T-cell (primary cell): ENCODE measurements at regions not wholly inside any gene's neighbourhood (a gene's known extent, or its start where the extent isn't known, plus 50 kb on each side); places are given as distances from the start of the nearest gene placed in this dataset.

Source experiments
- ATAC-seq, 4 experiments: fragments of 200-7000 bp in 3 of 4; fragments of 150-1000 bp in 1 of 4; cut with Tn5 transposase; replicated peaks in 1 of 4; 1 replicate in 3 of 4; 2 replicates in 1 of 4; pipeline ENCODE4 v1.10.0; 2021; ENCODE audit warnings: moderate library complexity in 3 of 4, mild to moderate bottlenecking in 2 of 4, moderate number of reproducible peaks in 1 of 4
- CTCF ChIA-PET, 2 donors: fragments of 300-600 bp; sonication (Branson Sonifier 250); formaldehyde crosslinking; loops; one replicate each; lab custom pipeline; 2022; ENCODE audit warnings: antibody characterized with exemption in 2 of 2; lab: Charles Lee
- POLR2A ChIA-PET, 2 donors: fragments of 300-600 bp; sonication (Branson Sonifier 250); formaldehyde crosslinking; loops; one replicate each; lab custom pipeline; 2022; ENCODE audit warnings: antibody characterized with exemption in 2 of 2; lab: Charles Lee
- DNase-seq, 35 experiments: peaks; one replicate each; pipeline versions ENCODE4 v3.0.0 to v3.0.0-alpha.2; 2013 to 2023
- H3K27ac ChIP-seq: one replicate; pipeline ENCODE4 v1.5.1; 2013; ENCODE audit warnings: low read length
- H3K27me3 ChIP-seq, 2 experiments: replicated peaks in 1 of 2; 1 replicate in 1 of 2; 2 replicates in 1 of 2; pipeline versions ENCODE4 v1.6.1 to v1.7.0; 2013; ENCODE audit warnings: low read length in 1 of 2, mixed read lengths in 1 of 2; ENCODE audit not compliant: control insufficient read depth in 2 of 2, insufficient read depth in 2 of 2; ENCODE audit errors: extremely low read depth in 1 of 2
- H3K36me3 ChIP-seq, 2 donors: 1 replicate in 1 of 2; 2 replicates in 1 of 2; pipeline versions ENCODE4 v1.6.1 to v1.7.0; 2013; ENCODE audit warnings: low read length in 1 of 2; ENCODE audit not compliant: control insufficient read depth in 2 of 2, insufficient read depth in 1 of 2; ENCODE audit errors: extremely low read depth in 1 of 2
- H3K4me1 ChIP-seq, 2 experiments: 1 replicate in 1 of 2; 2 replicates in 1 of 2; pipeline versions ENCODE4 v1.6.1 to v1.7.0; 2013; ENCODE audit warnings: low read length in 2 of 2, mixed read lengths in 1 of 2; ENCODE audit not compliant: insufficient read depth in 2 of 2, control insufficient read depth in 1 of 2; ENCODE audit errors: extremely low read depth in 1 of 2
- H3K4me3 ChIP-seq, 2 donors: 1 replicate in 1 of 2; 2 replicates in 1 of 2; pipeline versions ENCODE4 v1.5.1 to v1.7.0; 2013; ENCODE audit warnings: mild to moderate bottlenecking in 2 of 2, low read length in 1 of 2, moderate library complexity in 1 of 2; ENCODE audit not compliant: control insufficient read depth in 1 of 2; ENCODE audit errors: extremely low read depth in 1 of 2
- H3K9me3 ChIP-seq: 2 replicates; pipeline ENCODE4 v1.7.0; 2013
- H3K27ac Mint-ChIP-seq, 2 donors: one replicate each; pipeline ENCODE4 v1.8.0; 2020 to 2021; ENCODE audit warnings: mild to moderate bottlenecking in 2 of 2, mixed read lengths in 2 of 2
- H3K27me3 Mint-ChIP-seq, 2 donors: one replicate each; pipeline ENCODE4 v1.8.0; 2021 to 2022; ENCODE audit warnings: mixed read lengths in 2 of 2
- H3K36me3 Mint-ChIP-seq: one replicate; pipeline ENCODE4 v1.8.0; 2021; ENCODE audit warnings: mixed read lengths
- H3K4me1 Mint-ChIP-seq, 3 donors: one replicate each; pipeline ENCODE4 v1.8.0; 2020 to 2022; ENCODE audit warnings: mixed read lengths in 3 of 3, mild to moderate bottlenecking in 1 of 3
- H3K4me3 Mint-ChIP-seq, 3 donors: one replicate each; pipeline ENCODE4 v1.8.0; 2020 to 2022; ENCODE audit warnings: mild to moderate bottlenecking in 3 of 3, mixed read lengths in 3 of 3, moderate library complexity in 3 of 3
- H3K9me3 Mint-ChIP-seq, 3 donors: one replicate each; pipeline ENCODE4 v1.8.0; 2020 to 2022; ENCODE audit warnings: mixed read lengths in 3 of 3
- WGBS: methylation state at CpG from one replicate; pipeline ENCODE4 v1.1.5; 2013; ENCODE audit warnings: missing lambda C conversion rate; ENCODE audit not compliant: insufficient coverage; 5-methylcytosine and 5-hydroxymethylcytosine counted together

DNA sequence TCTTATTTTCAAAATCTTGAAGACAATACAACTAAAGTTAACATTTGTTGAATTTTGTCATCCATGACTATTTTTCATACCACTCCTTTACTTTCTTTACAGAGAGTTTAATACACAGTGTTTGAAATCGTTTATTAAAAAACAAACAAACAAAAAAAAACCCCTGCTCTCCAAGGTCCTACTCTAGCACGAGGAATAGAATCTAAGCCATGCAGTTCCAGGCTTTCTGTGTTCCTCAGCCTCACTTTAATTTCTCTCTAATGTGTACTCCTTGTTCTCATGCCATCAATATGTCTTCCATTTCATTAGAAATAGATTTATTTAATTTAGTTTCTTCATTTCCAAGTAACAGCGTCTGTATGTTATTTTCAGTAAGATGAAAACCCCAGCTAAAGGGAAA lies 381.2 kb upstream of the MC4R start:
- Mint-ChIP-seq H3K4me1 (no peaks in the 10 kb centered on the region), H3K27me3 (no peaks in the 10 kb centered on the region), H3K36me3 (no peaks in the 10 kb centered on the region), H3K4me3 (no peak overlapping the region), H3K9me3 (peaks cover 0 to 5% (median 3%) of the 10 kb centered on the region in 3 donors), H3K27ac (no peak overlapping the region)
- CTCF ChIA-PET, result interaction anchor here in 1 of 2 donors (0.6 kb wide), 1 partner anchor 204 kb away, joined by 3 read pairs; no protein-coding TSS in a partner anchor
- 40% methylated on average over 1 of the region's 3 CpGs for WGBS
- POLR2A ChIA-PET, result no interaction called here
- ATAC-seq (no peak), DNase-seq (no peak)
- Histone ChIP-seq H3K9me3 (no peaks in the 10 kb centered on the region), H3K27me3 (no peaks in the 10 kb centered on the region), H3K4me1 (no peaks in the 10 kb centered on the region), H3K4me3 (no peak overlapping the region), H3K36me3 (no peaks in the 10 kb centered on the region), H3K27ac (no peak overlapping the region)

GRCh38 chr18:60754413-60755009 lies 381.9 kb upstream of the MC4R start:
- H3K4me1 Mint-ChIP-seq, result no peaks in the 10 kb centered on the region
- POLR2A ChIA-PET, result no interaction called here

DNA sequence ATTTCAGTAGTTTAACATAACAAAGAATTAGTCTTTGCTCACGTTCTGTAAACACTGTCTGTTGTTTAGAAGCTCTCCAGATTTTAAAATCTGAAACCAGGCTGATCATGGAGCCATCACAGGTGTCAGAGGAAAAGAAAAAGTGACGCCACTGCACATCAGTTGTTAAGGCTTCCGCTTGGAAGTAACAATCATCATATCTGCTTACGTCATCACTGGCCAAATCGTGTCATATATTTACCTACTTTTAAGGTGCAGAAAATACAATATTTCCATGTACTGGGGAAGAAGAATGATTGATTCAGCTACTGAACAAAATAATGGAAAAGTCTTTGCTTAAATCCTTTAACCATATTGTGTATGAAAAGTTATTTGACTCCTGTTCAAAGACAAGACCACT lies 382.6 kb upstream of the MC4R start:
- no peaks in the 10 kb centered on the region for H3K36me3 ChIP-seq
- H3K27me3 ChIP-seq, result no peaks in the 10 kb centered on the region
- Mint-ChIP-seq H3K27me3 (no peaks in the 10 kb centered on the region), H3K4me3 (no peak overlapping the region), H3K27ac (no peak overlapping the region), H3K9me3 (peaks cover 0 to 5% (median 3%) of the 10 kb centered on the region in 3 donors), H3K4me1 (no peaks in the 10 kb centered on the region), H3K36me3 (no peaks in the 10 kb centered on the region)
- ATAC-seq (no peak), DNase-seq (no peak)
- ChIA-PET CTCF (no interaction called here), POLR2A (no interaction called here)
- H3K27ac ChIP-seq, result no peak overlapping the region
- H3K9me3 ChIP-seq, result no peaks in the 10 kb centered on the region
- WGBS, result no CpG with 5 or more reads among the region's 5 CpGs
- no peaks in the 10 kb centered on the region for H3K4me1 ChIP-seq
- no peak overlapping the region for H3K4me3 ChIP-seq

More at GRCh38 chr18:60754413-60755009, 381.9 kb upstream of the MC4R start:
- Histone ChIP-seq H3K9me3 (no peaks in the 10 kb centered on the region), H3K4me3 (no peak overlapping the region), H3K27me3 (no peaks in the 10 kb centered on the region), H3K27ac (no peak overlapping the region), H3K36me3 (no peaks in the 10 kb centered on the region), H3K4me1 (no peaks in the 10 kb centered on the region)
- Mint-ChIP-seq H3K27ac (no peak overlapping the region), H3K4me3 (no peak overlapping the region), H3K27me3 (no peaks in the 10 kb centered on the region), H3K36me3 (no peaks in the 10 kb centered on the region), H3K9me3 (peaks cover 0 to 5% (median 3%) of the 10 kb centered on the region in 3 donors)
- CTCF ChIA-PET, result no interaction called here
- ATAC-seq, result no peak
- DNase-seq, result no peak
- WGBS, result 0% methylated on average over 3 of the region's 4 CpGs

DNA sequence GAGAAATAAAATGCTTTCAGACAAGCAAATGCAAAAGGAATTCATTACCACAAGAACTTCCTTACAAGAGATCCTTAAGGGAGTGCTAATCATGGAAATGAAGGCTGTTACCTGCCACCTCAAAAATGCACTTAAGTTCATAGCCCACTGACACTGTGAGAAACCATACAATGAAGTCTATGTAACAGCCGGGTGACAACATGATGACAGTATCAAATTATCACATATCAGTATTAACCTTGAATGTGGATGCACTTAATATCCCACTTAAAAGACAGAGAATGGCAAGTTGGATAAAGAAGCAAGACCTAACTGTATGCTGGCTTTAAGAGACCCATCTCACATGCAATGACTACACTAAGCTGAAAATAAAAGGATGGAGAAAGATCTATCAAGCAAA lies 403.4 kb upstream of the MC4R start:
- peaks cover 20 to 31% (median 28%) of the 10 kb centered on the region in 3 donors for H3K9me3 Mint-ChIP-seq
- H3K27me3 Mint-ChIP-seq, result no peaks in the 10 kb centered on the region
- no peaks in the 10 kb centered on the region for H3K4me1 ChIP-seq
- H3K4me3 ChIP-seq, result no peak overlapping the region
- no peaks in the 10 kb centered on the region for H3K36me3 ChIP-seq
- H3K27me3 ChIP-seq, result no peaks in the 10 kb centered on the region
- ChIA-PET CTCF (no interaction called here), POLR2A (no interaction called here)
- no peak overlapping the region for H3K27ac ChIP-seq
- WGBS, result no CpG with 5 or more reads among the region's 1 CpG
- no peaks in the 10 kb centered on the region for H3K36me3 Mint-ChIP-seq
- no peaks in the 10 kb centered on the region for H3K9me3 ChIP-seq
- ATAC-seq (no peak), DNase-seq (no peak)
- H3K4me1 Mint-ChIP-seq, result no peaks in the 10 kb centered on the region
- H3K4me3 Mint-ChIP-seq, result no peak overlapping the region
- no peak overlapping the region for H3K27ac Mint-ChIP-seq

DNA sequence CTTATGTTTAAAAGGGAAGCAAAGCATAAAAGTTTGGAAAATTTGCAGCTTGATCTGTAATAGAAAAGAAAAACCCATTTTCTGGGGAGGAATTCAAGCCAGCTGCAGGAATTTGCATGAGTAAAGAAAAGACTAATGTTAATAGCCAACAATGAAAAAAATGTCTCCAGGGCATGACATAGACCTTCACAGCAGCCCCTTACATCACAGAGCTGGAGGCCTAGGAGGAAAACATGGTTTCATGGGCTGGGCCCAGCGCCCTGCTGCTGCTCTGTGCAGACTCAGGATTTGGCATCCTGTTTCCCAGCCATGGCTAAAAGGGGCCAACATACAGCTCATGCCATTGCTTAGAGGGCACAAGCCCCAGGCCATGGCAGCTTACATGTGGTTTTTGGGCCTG lies 411.6 kb upstream of the MC4R start:
- H3K27ac ChIP-seq, result no peak overlapping the region
- no peaks in the 10 kb centered on the region for H3K9me3 ChIP-seq
- no peaks in the 10 kb centered on the region for H3K4me1 ChIP-seq
- Mint-ChIP-seq H3K27me3 (no peaks in the 10 kb centered on the region), H3K27ac (no peak overlapping the region), H3K4me3 (no peak overlapping the region), H3K36me3 (no peaks in the 10 kb centered on the region), H3K4me1 (no peaks in the 10 kb centered on the region), H3K9me3 (peaks cover 10 to 20% (median 16%) of the 10 kb centered on the region in 3 donors)
- no peak for ATAC-seq
- no peak for DNase-seq
- CTCF ChIA-PET, result no interaction called here
- H3K36me3 ChIP-seq, result no peaks in the 10 kb centered on the region
- 18% methylated on average over 1 of the region's 1 CpG for WGBS
- H3K27me3 ChIP-seq, result no peaks in the 10 kb centered on the region
- H3K4me3 ChIP-seq, result no peak overlapping the region
- POLR2A ChIA-PET, result no interaction called here

DNA sequence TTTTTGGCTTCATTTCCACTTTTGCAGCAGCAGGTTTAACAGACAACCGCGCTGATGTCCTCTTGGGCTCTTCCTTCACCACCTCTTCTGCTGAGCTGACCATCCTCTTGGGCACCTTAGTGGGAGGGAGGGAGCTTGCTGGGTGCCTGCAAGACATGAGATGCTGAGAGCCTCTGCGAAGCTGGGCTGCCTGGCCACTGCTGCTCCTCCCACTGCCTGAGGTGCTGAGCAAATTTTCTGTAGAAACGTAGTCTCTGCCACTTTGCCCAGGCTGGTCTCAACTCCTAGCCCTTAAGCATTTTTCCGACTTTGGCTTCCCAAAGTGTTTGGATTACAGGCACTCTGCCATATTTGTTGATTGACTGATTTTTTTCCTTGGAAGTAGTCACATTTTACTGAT lies 422.2 kb upstream of the MC4R start:
- no peaks in the 10 kb centered on the region for H3K27me3 ChIP-seq
- ChIA-PET CTCF (no interaction called here), POLR2A (no interaction called here)
- Mint-ChIP-seq H3K9me3 (peaks cover 13 to 26% (median 22%) of the 10 kb centered on the region in 3 donors), H3K4me3 (no peak overlapping the region), H3K4me1 (no peaks in the 10 kb centered on the region), H3K27ac (no peak overlapping the region), H3K36me3 (no peaks in the 10 kb centered on the region), H3K27me3 (no peaks in the 10 kb centered on the region)
- H3K4me1 ChIP-seq, result no peaks in the 10 kb centered on the region
- no peaks in the 10 kb centered on the region for H3K36me3 ChIP-seq
- WGBS, result 76% methylated on average over 3 of the region's 5 CpGs
- ATAC-seq (no peak), DNase-seq (no peak)
- H3K9me3 ChIP-seq, result no peaks in the 10 kb centered on the region
- H3K27ac ChIP-seq, result no peak overlapping the region
- H3K4me3 ChIP-seq, result no peak overlapping the region

GRCh38 chr18:60804415-60804814 lies 431.8 kb upstream of the MC4R start:
- H3K36me3 ChIP-seq, result no peaks in the 10 kb centered on the region
- H3K27me3 ChIP-seq, result no peaks in the 10 kb centered on the region
- ChIA-PET CTCF (no interaction called here), POLR2A (no interaction called here)
- WGBS, result no CpG with 5 or more reads among the region's 3 CpGs
- H3K4me1 ChIP-seq, result no peaks in the 10 kb centered on the region
- no peak overlapping the region for H3K4me3 Mint-ChIP-seq
- H3K36me3 Mint-ChIP-seq, result no peaks in the 10 kb centered on the region
- peaks cover 10 to 27% (median 12%) of the 10 kb centered on the region in 3 donors for H3K9me3 Mint-ChIP-seq
- ATAC-seq (no peak), DNase-seq (no peak)
- H3K27me3 Mint-ChIP-seq, result no peaks in the 10 kb centered on the region
- no peak overlapping the region for H3K27ac Mint-ChIP-seq
- H3K9me3 ChIP-seq, result no peaks in the 10 kb centered on the region
- no peak overlapping the region for H3K27ac ChIP-seq
- no peaks in the 10 kb centered on the region for H3K4me1 Mint-ChIP-seq
- H3K4me3 ChIP-seq, result no peak overlapping the region
